IPS-15b (cell line): ENCODE measurements at regions not wholly inside any gene's neighbourhood (a gene's known extent, or its start where the extent isn't known, plus 50 kb on each side); places are given as distances from the start of the nearest gene placed in this dataset.

Experiments
- H3K27me3 ChIP-seq: one replicate; pipeline ENCODE4 v1.6.1; 2013; ENCODE audit warnings: low read length; ENCODE audit not compliant: control insufficient read depth, insufficient read depth
- H3K36me3 ChIP-seq: one replicate; pipeline ENCODE4 v1.6.1; 2013; ENCODE audit warnings: low read length; ENCODE audit not compliant: control insufficient read depth, insufficient read depth
- H3K4me1 ChIP-seq: one replicate; pipeline ENCODE4 v1.6.1; 2013; ENCODE audit warnings: mild to moderate bottlenecking, low read length; ENCODE audit not compliant: control insufficient read depth, insufficient read depth
- H3K4me3 ChIP-seq: one replicate; pipeline ENCODE4 v1.5.1; 2013; ENCODE audit warnings: low read depth, low read length
- H3K9ac ChIP-seq: one replicate; pipeline ENCODE4 v1.6.1; 2013; ENCODE audit warnings: low read depth, mild to moderate bottlenecking, low read length
- H3K9me3 ChIP-seq: one replicate; pipeline ENCODE4 v1.6.1; 2013; ENCODE audit warnings: mild to moderate bottlenecking, low read length; ENCODE audit not compliant: control insufficient read depth, insufficient read depth

- Histone ChIP-seq H3K27me3 (no peaks in the 10 kb centered on the region), H3K9me3 (no peaks in the 10 kb centered on the region), H3K4me3 (no peak overlapping the region), H3K9ac (no peak overlapping the region), H3K4me1 (no peaks in the 10 kb centered on the region), H3K36me3 (no peaks in the 10 kb centered on the region)
Measured at GRCh38 chr13:55307909-55308308, 1832.8 kb upstream of the PRR20A start.

- Histone ChIP-seq H3K9me3 (no peaks in the 10 kb centered on the region), H3K36me3 (no peaks in the 10 kb centered on the region), H3K27me3 (no peaks in the 10 kb centered on the region), H3K9ac (no peak overlapping the region), H3K4me1 (no peaks in the 10 kb centered on the region), H3K4me3 (no peak overlapping the region)
Measured at GRCh38 chr13:55341891-55342290, 1798.8 kb upstream of the PRR20A start.

GRCh38 chr13:55345224-55345623, 1795.5 kb upstream of the PRR20A start:
- H3K4me1 ChIP-seq: no peaks in the 10 kb centered on the region
- H3K4me3 ChIP-seq: no peak overlapping the region
- H3K9me3 ChIP-seq: no peaks in the 10 kb centered on the region
- no peak overlapping the region for H3K9ac ChIP-seq
- no peaks in the 10 kb centered on the region for H3K36me3 ChIP-seq
- H3K27me3 ChIP-seq: no peaks in the 10 kb centered on the region

- H3K4me1 ChIP-seq: no peaks in the 10 kb centered on the region
- no peaks in the 10 kb centered on the region for H3K9me3 ChIP-seq
- no peaks in the 10 kb centered on the region for H3K36me3 ChIP-seq
- H3K27me3 ChIP-seq: no peaks in the 10 kb centered on the region
- H3K9ac ChIP-seq: no peak overlapping the region
- H3K4me3 ChIP-seq: no peak overlapping the region
Measured at GRCh38 chr13:55347528-55347927, 1793.2 kb upstream of the PRR20A start.

- Histone ChIP-seq H3K4me3 (no peak overlapping the region), H3K4me1 (no peaks in the 10 kb centered on the region), H3K27me3 (no peaks in the 10 kb centered on the region), H3K36me3 (no peaks in the 10 kb centered on the region), H3K9ac (no peak overlapping the region), H3K9me3 (no peaks in the 10 kb centered on the region)
Measured at GRCh38 chr13:55359067-55359466, 1781.7 kb upstream of the PRR20A start.

GRCh38 chr13:55361141-55361540, 1779.6 kb upstream of the PRR20A start:
- no peaks in the 10 kb centered on the region for H3K36me3 ChIP-seq

GRCh38 chr13:55366676-55367075, 1774.0 kb upstream of the PRR20A start:
- H3K9ac ChIP-seq: no peak overlapping the region
- no peaks in the 10 kb centered on the region for H3K27me3 ChIP-seq
- no peaks in the 10 kb centered on the region for H3K4me1 ChIP-seq
- no peaks in the 10 kb centered on the region for H3K9me3 ChIP-seq
- no peaks in the 10 kb centered on the region for H3K36me3 ChIP-seq
- no peak overlapping the region for H3K4me3 ChIP-seq

More at GRCh38 chr13:55361141-55361540, 1779.6 kb upstream of the PRR20A start:
- Histone ChIP-seq H3K9ac (no peak overlapping the region), H3K4me1 (no peaks in the 10 kb centered on the region), H3K4me3 (no peak overlapping the region), H3K9me3 (no peaks in the 10 kb centered on the region), H3K27me3 (no peaks in the 10 kb centered on the region)

- no peaks in the 10 kb centered on the region for H3K9me3 ChIP-seq
- no peaks in the 10 kb centered on the region for H3K4me1 ChIP-seq
- H3K27me3 ChIP-seq: no peaks in the 10 kb centered on the region
- no peak overlapping the region for H3K4me3 ChIP-seq
- H3K36me3 ChIP-seq: no peaks in the 10 kb centered on the region
- H3K9ac ChIP-seq: no peak overlapping the region
Measured at GRCh38 chr13:55394470-55394869, 1746.2 kb upstream of the PRR20A start.

- H3K9ac ChIP-seq: no peak overlapping the region
- no peaks in the 10 kb centered on the region for H3K36me3 ChIP-seq
- peaks cover 5% of the 10 kb centered on the region for H3K4me1 ChIP-seq
- no peaks in the 10 kb centered on the region for H3K27me3 ChIP-seq
- no peaks in the 10 kb centered on the region for H3K9me3 ChIP-seq
- no peak overlapping the region for H3K4me3 ChIP-seq
Measured at GRCh38 chr13:55402870-55403269, 1737.8 kb upstream of the PRR20A start.

GRCh38 chr13:55403887-55404487, 1736.7 kb upstream of the PRR20A start:
- Histone ChIP-seq H3K4me1 (peaks cover 5% of the 10 kb centered on the region), H3K9ac (no peak overlapping the region), H3K27me3 (no peaks in the 10 kb centered on the region), H3K36me3 (no peaks in the 10 kb centered on the region), H3K9me3 (no peaks in the 10 kb centered on the region), H3K4me3 (no peak overlapping the region)

- H3K9ac ChIP-seq: no peak overlapping the region
- H3K27me3 ChIP-seq: no peaks in the 10 kb centered on the region
- no peaks in the 10 kb centered on the region for H3K9me3 ChIP-seq
- H3K36me3 ChIP-seq: no peaks in the 10 kb centered on the region
- H3K4me1 ChIP-seq: peaks cover 8% of the 10 kb centered on the region
- H3K4me3 ChIP-seq: no peak overlapping the region
Measured at GRCh38 chr13:55410398-55411330, 1730.1 kb upstream of the PRR20A start.

- no peak overlapping the region for H3K9ac ChIP-seq
- no peaks in the 10 kb centered on the region for H3K27me3 ChIP-seq
- H3K4me3 ChIP-seq: no peak overlapping the region
- H3K9me3 ChIP-seq: no peaks in the 10 kb centered on the region
- no peaks in the 10 kb centered on the region for H3K36me3 ChIP-seq
- no peaks in the 10 kb centered on the region for H3K4me1 ChIP-seq
Measured at GRCh38 chr13:55418095-55418494, 1722.6 kb upstream of the PRR20A start.
